Breast epithelium (tissue), 4 donors: ENCODE measurements at regions not wholly inside any gene's neighbourhood (a gene's known extent, or its start where the extent isn't known, plus 50 kb on each side); places are given as distances from the start of the nearest gene placed in this dataset.

Experiments used
- DNase-seq, 2 donors: peaks; one replicate each; pipeline ENCODE4 v3.0.0-alpha.2; 2019; ENCODE audit warnings: low spot score in 2 of 2
- H3K27ac ChIP-seq, 2 donors: fragments of 200-600 bp; sonication (generic) in 1 of 2; one replicate each; pipeline ENCODE4 v1.5.1; 2016 to 2019; ENCODE audit warnings: mild to moderate bottlenecking in 1 of 2
- H3K27me3 ChIP-seq, 2 donors: fragments of 200-600 bp; sonication (generic) in 1 of 2; one replicate each; pipeline versions ENCODE4 v1.5.1 to v1.6.0; 2017 to 2019; ENCODE audit warnings: control low read depth in 1 of 2, mild to moderate bottlenecking in 1 of 2
- H3K36me3 ChIP-seq: fragments of 200-600 bp; one replicate; pipeline ENCODE4 v1.5.1; 2019
- H3K4me1 ChIP-seq, 2 donors: fragments of 200-600 bp; sonication (generic); one replicate each; pipeline ENCODE4 v1.5.1; 2016 to 2019; ENCODE audit warnings: control low read depth in 1 of 2
- H3K4me3 ChIP-seq, 3 donors: fragments of 200-600 bp; sonication (generic); 1 replicate in 2 of 3; 2 replicates in 1 of 3; pipeline ENCODE4 v1.5.1; 2016 to 2019; ENCODE audit warnings: mild to moderate bottlenecking in 3 of 3, moderate library complexity in 2 of 3
- H3K9me3 ChIP-seq, 2 donors: fragments of 200-600 bp; sonication (generic) in 1 of 2; one replicate each; pipeline ENCODE4 v1.5.1; 2016 to 2019; ENCODE audit warnings: control low read depth in 1 of 2
- CTCF ChIP-seq, 3 donors: fragments of 450-650 bp; IDR thresholded peaks; one replicate each; pipeline ENCODE4 v1.5.1; 2016 to 2017; ENCODE audit warnings: antibody characterized with exemption in 3 of 3, mild to moderate bottlenecking in 3 of 3, moderate library complexity in 3 of 3
- POLR2A ChIP-seq: fragments of 450-650 bp; IDR thresholded peaks from one replicate; pipeline ENCODE4 v1.6.1; 2016; ENCODE audit warnings: antibody characterized with exemption, mild to moderate bottlenecking, moderate library complexity
- POLR2AphosphoS5 ChIP-seq, 3 donors: sonication (generic); formaldehyde crosslinking; IDR thresholded peaks; one replicate each; pipeline ENCODE4 v1.6.1; 2017; ENCODE audit warnings: antibody characterized with exemption in 3 of 3
- intact Hi-C: fragments of 100-400 bp; cut with DNase I; formaldehyde crosslinking; loops from one replicate; pipeline ENCODE4 v1.15.1; 2023; ENCODE audit warnings: low total_unique reads

- intact Hi-C loops = no loop called here
Measured at GRCh38 chr3:72102112-72102616, 317.2 kb upstream of the PROK2 start.

GRCh38 chr3:72101494-72101893, 316.5 kb upstream of the PROK2 start:
- Histone ChIP-seq H3K27me3 (no peaks in the 10 kb centered on the region), H3K9me3 (no peaks in the 10 kb centered on the region), H3K4me1 (peaks cover 0 to 4% of the 10 kb centered on the region in 2 donors), H3K27ac (no peak overlapping the region), H3K4me3 (no peak overlapping the region), H3K36me3 (no peaks in the 10 kb centered on the region)
- TF ChIP-seq CTCF (IDR thresholded peaks at IDR 0.05) (no peak), POLR2A (no peak), POLR2AphosphoS5 (IDR thresholded peaks at IDR 0.05) (no peak)
- intact Hi-C loops = no loop called here
- no peak for DNase-seq

More at GRCh38 chr3:72102112-72102616, 317.2 kb upstream of the PROK2 start:
- no peak overlapping the region for H3K27ac ChIP-seq
- H3K27me3 ChIP-seq = no peaks in the 10 kb centered on the region
- no peak for TF ChIP-seq POLR2AphosphoS5 (IDR thresholded peaks at IDR 0.05)
- no peak for TF ChIP-seq POLR2A
- no peak for TF ChIP-seq CTCF (IDR thresholded peaks at IDR 0.05)
- H3K4me3 ChIP-seq = no peak overlapping the region
- H3K4me1 ChIP-seq = peaks cover 0 to 4% of the 10 kb centered on the region in 2 donors
- H3K9me3 ChIP-seq = no peaks in the 10 kb centered on the region
- no peaks in the 10 kb centered on the region for H3K36me3 ChIP-seq
- DNase-seq = no peak

- no peaks in the 10 kb centered on the region for H3K36me3 ChIP-seq
- H3K4me1 ChIP-seq = peaks cover 0 to 4% of the 10 kb centered on the region in 2 donors
- H3K27me3 ChIP-seq = no peaks in the 10 kb centered on the region
- DNase-seq = peak in 1 of 2 donors; percentile 33
- intact Hi-C loops = no loop called here
- no peak overlapping the region for H3K27ac ChIP-seq
- TF ChIP-seq CTCF (IDR thresholded peaks at IDR 0.05) (no peak), POLR2A (no peak)
- H3K4me3 ChIP-seq = peak overlapping the region; percentile 20 to 55 (median 23)
- no peaks in the 10 kb centered on the region for H3K9me3 ChIP-seq
Measured at GRCh38 chr3:72100601-72101187, 315.7 kb upstream of the PROK2 start.

- Histone ChIP-seq H3K27ac (no peak overlapping the region), H3K9me3 (no peaks in the 10 kb centered on the region), H3K4me3 (no peak overlapping the region), H3K27me3 (no peaks in the 10 kb centered on the region), H3K36me3 (no peaks in the 10 kb centered on the region), H3K4me1 (peaks cover 0 to 4% of the 10 kb centered on the region in 2 donors)
- intact Hi-C loops = no loop called here
- DNase-seq = no peak
- no peak for TF ChIP-seq POLR2AphosphoS5 (IDR thresholded peaks at IDR 0.05)
- no peak for TF ChIP-seq POLR2A
Measured at GRCh38 chr3:72100080-72100511, 315.1 kb upstream of the PROK2 start.

GRCh38 chr3:72099326-72100079, 314.6 kb upstream of the PROK2 start:
- Histone ChIP-seq H3K4me1 (peaks cover 0 to 4% of the 10 kb centered on the region in 2 donors), H3K4me3 (no peak overlapping the region), H3K27me3 (no peaks in the 10 kb centered on the region), H3K27ac (no peak overlapping the region), H3K36me3 (no peaks in the 10 kb centered on the region), H3K9me3 (no peaks in the 10 kb centered on the region)
- no peak for TF ChIP-seq POLR2A
- no peak for TF ChIP-seq CTCF (IDR thresholded peaks at IDR 0.05)
- TF ChIP-seq POLR2AphosphoS5 (IDR thresholded peaks at IDR 0.05) = no peak
- no peak for DNase-seq
- intact Hi-C loops = no loop called here
